H9 (cell line): ENCODE measurements at regions not wholly inside any gene's neighbourhood (a gene's known extent, or its start where the extent isn't known, plus 50 kb on each side); places are given as distances from the start of the nearest gene placed in this dataset.
"Not testable (repeated sequence)": the region's sequence is repeated elsewhere in the genome, so short reads cannot be mapped to it uniquely, and the experiment has no call there.

ENCODE experiments used
- DNase-seq: peaks from one replicate; pipeline ENCODE4 v3.0.0-alpha.2; 2017
- H2AFZ ChIP-seq: one replicate; pipeline ENCODE4 v1.6.1; 2013; ENCODE audit warnings: mild to moderate bottlenecking, low read length, control low read depth, moderate library complexity
- H2AK5ac ChIP-seq: 2 replicates; pipeline ENCODE4 v1.6.1; 2013; ENCODE audit warnings: low read length, control low read depth, mixed read lengths; ENCODE audit not compliant: insufficient read length
- H2BK120ac ChIP-seq: one replicate; pipeline ENCODE4 v1.6.1; 2013; ENCODE audit warnings: low read depth, mild to moderate bottlenecking, low read length, control low read depth, inconsistent platforms; ENCODE audit not compliant: poor library complexity, severe bottlenecking
- H2BK12ac ChIP-seq: 2 replicates; pipeline ENCODE4 v1.6.1; 2013; ENCODE audit warnings: low read length, control low read depth, mixed read lengths, low read depth; ENCODE audit not compliant: insufficient read length
- H2BK15ac ChIP-seq: 2 replicates; pipeline ENCODE4 v1.6.1; 2013; ENCODE audit warnings: low read depth, low read length, control low read depth
- H2BK20ac ChIP-seq: one replicate; pipeline ENCODE4 v1.6.1; 2013; ENCODE audit warnings: low read depth, mild to moderate bottlenecking, low read length, control low read depth, inconsistent platforms; ENCODE audit not compliant: poor library complexity, severe bottlenecking
- H2BK5ac ChIP-seq: 2 replicates; pipeline ENCODE4 v1.6.1; 2013; ENCODE audit warnings: low read length, control low read depth, mixed read lengths; ENCODE audit not compliant: insufficient read length
- H3K14ac ChIP-seq: 2 replicates; pipeline ENCODE4 v1.6.1; 2013; ENCODE audit warnings: low read length, control low read depth; ENCODE audit not compliant: insufficient read depth
- H3K18ac ChIP-seq: 2 replicates; pipeline ENCODE4 v1.6.1; 2013; ENCODE audit warnings: low read depth, mild to moderate bottlenecking, mixed read lengths, low read length, control low read depth; ENCODE audit not compliant: insufficient read length
- H3K23ac ChIP-seq: 2 replicates; pipeline ENCODE4 v1.6.1; 2013; ENCODE audit warnings: low read length, control low read depth, mixed read lengths, low read depth; ENCODE audit not compliant: insufficient read length
- H3K23me2 ChIP-seq: 2 replicates; pipeline ENCODE4 v1.6.1; 2013; ENCODE audit warnings: low read depth, mild to moderate bottlenecking, mixed read lengths, low read length, control low read depth; ENCODE audit not compliant: insufficient read length, poor library complexity, severe bottlenecking
- H3K27ac ChIP-seq: 2 replicates; pipeline ENCODE4 v1.5.1; 2013; ENCODE audit warnings: low read length, control low read depth, mixed read lengths, low read depth; ENCODE audit not compliant: insufficient read length
- H3K27me3 ChIP-seq: 2 replicates; pipeline ENCODE4 v1.6.1; 2013; ENCODE audit warnings: low read length, control low read depth, inconsistent platforms; ENCODE audit not compliant: insufficient read depth
- H3K4ac ChIP-seq: 2 replicates; pipeline ENCODE4 v1.6.1; 2013; ENCODE audit warnings: low read depth, mild to moderate bottlenecking, control low read depth, inconsistent platforms, low read length, moderate library complexity
- H3K4me1 ChIP-seq: 2 replicates; pipeline ENCODE4 v1.6.1; 2013; ENCODE audit warnings: low read length, control low read depth, inconsistent platforms; ENCODE audit not compliant: insufficient read depth
- H3K4me2 ChIP-seq: 2 replicates; pipeline ENCODE4 v1.6.1; 2013; ENCODE audit warnings: low read length, control low read depth, mixed read lengths; ENCODE audit not compliant: insufficient read length, insufficient read depth
- H3K56ac ChIP-seq: 2 replicates; pipeline ENCODE4 v1.6.1; 2013; ENCODE audit warnings: low read depth, mild to moderate bottlenecking, mixed read lengths, low read length, control low read depth; ENCODE audit not compliant: insufficient read length
- H3K79me1 ChIP-seq: 2 replicates; pipeline ENCODE4 v1.6.1; 2013; ENCODE audit warnings: low read depth, mild to moderate bottlenecking, moderate library complexity, low read length, control low read depth, inconsistent platforms; ENCODE audit not compliant: insufficient read depth, poor library complexity, severe bottlenecking
- H3K79me2 ChIP-seq: 2 replicates; pipeline ENCODE4 v1.6.1; 2013; ENCODE audit warnings: low read length, control low read depth, inconsistent platforms; ENCODE audit not compliant: insufficient read depth
- H3K9ac ChIP-seq: 2 replicates; pipeline ENCODE4 v1.6.1; 2013; ENCODE audit warnings: low read length, control low read depth, mixed read lengths; ENCODE audit not compliant: insufficient read length; ENCODE audit errors: extremely low read depth
- H3K9me3 ChIP-seq: one replicate; pipeline ENCODE4 v1.6.1; 2013; ENCODE audit warnings: low read depth, low read length, inconsistent platforms; ENCODE audit not compliant: control insufficient read depth
- H3T11ph ChIP-seq: one replicate; pipeline ENCODE4 v1.6.1; 2013; ENCODE audit warnings: mild to moderate bottlenecking, low read length, control low read depth, inconsistent platforms
- H4K20me1 ChIP-seq: one replicate; pipeline ENCODE4 v1.6.1; 2013; ENCODE audit not compliant: control insufficient read depth, insufficient read length, insufficient read depth
- H4K5ac ChIP-seq: 2 replicates; pipeline ENCODE4 v1.6.1; 2013; ENCODE audit warnings: low read depth, mild to moderate bottlenecking, mixed read lengths, low read length, control low read depth; ENCODE audit not compliant: insufficient read length
- H4K8ac ChIP-seq: replicated peaks from 2 replicates; pipeline ENCODE4 v1.6.1; 2013; ENCODE audit warnings: low read length, control low read depth, mixed read lengths, low read depth; ENCODE audit not compliant: insufficient read length
- H4K91ac ChIP-seq: 2 replicates; pipeline ENCODE4 v1.6.1; 2013; ENCODE audit warnings: low read depth, mild to moderate bottlenecking, moderate library complexity, mixed read lengths, low read length, control low read depth; ENCODE audit not compliant: insufficient read length
- H3K27ac Mint-ChIP-seq, 3 experiments: 2 replicates in 2 of 3; 3 replicates in 1 of 3; pipeline ENCODE4 v1.8.0; 2020 to 2021; ENCODE audit warnings: mixed read lengths in 3 of 3, mild to moderate bottlenecking in 1 of 3, moderate library complexity in 1 of 3
- H3K27me3 Mint-ChIP-seq: 2 replicates; pipeline ENCODE4 v1.8.0; 2021; ENCODE audit warnings: low read depth, mild to moderate bottlenecking, moderate library complexity, mixed read lengths
- H3K36me3 Mint-ChIP-seq, 3 experiments: 2 replicates in 2 of 3; 3 replicates in 1 of 3; pipeline ENCODE4 v1.8.0; 2020 to 2021; ENCODE audit warnings: low read depth in 3 of 3, mixed read lengths in 3 of 3; ENCODE audit not compliant: insufficient read depth in 1 of 3
- H3K4me1 Mint-ChIP-seq, 2 experiments: 2 replicates each; pipeline ENCODE4 v1.8.0; 2020; ENCODE audit warnings: mixed read lengths in 2 of 2
- H3K4me3 Mint-ChIP-seq, 2 experiments: 2 replicates in 1 of 2; 3 replicates in 1 of 2; pipeline ENCODE4 v1.8.0; 2020 to 2021; ENCODE audit warnings: mild to moderate bottlenecking in 2 of 2, mixed read lengths in 2 of 2, moderate library complexity in 1 of 2
- H3K9me3 Mint-ChIP-seq, 2 experiments: 2 replicates in 1 of 2; 3 replicates in 1 of 2; pipeline ENCODE4 v1.8.0; 2020; ENCODE audit warnings: mild to moderate bottlenecking in 2 of 2, mixed read lengths in 2 of 2, moderate library complexity in 1 of 2
- WGBS: extraction: QIAGEN DNeasy Blood & Tissue Kit; methylation state at CpG from one replicate; pipeline ENCODE4 v1.1.7; 2013; ENCODE audit warnings: missing lambda C conversion rate, low lambda C conversion rate, mixed read lengths; ENCODE audit not compliant: insufficient read length; ENCODE audit errors: extremely low coverage; 5-methylcytosine and 5-hydroxymethylcytosine counted together

DNA sequence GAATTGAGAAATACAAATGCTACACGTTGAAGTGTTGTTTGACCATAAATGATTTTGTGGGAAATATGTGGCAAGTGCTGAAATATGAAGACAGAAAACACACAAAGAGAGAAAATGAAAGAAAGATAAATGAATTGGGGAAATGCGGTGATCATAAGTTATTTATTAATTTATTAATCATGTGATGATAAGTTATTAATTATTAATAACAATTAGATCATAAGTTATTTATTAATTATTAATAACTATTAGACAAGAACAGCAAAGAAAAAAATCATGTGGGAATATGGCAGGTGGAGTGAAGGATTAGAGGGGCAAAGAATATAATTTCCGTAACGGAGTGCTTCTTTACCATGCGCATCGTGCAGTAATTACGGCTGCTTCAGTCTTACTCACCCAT lies 126.6 kb downstream of the OR4F15 start:
- not testable (repeated sequence) for H3K4me2 ChIP-seq, H2BK5ac ChIP-seq, H3K14ac ChIP-seq, H3K23me2 ChIP-seq, H3K27me3 ChIP-seq, H4K20me1 ChIP-seq, H3K23ac ChIP-seq, H3K18ac ChIP-seq, H2BK15ac ChIP-seq, H3K56ac ChIP-seq, H3K9me3 ChIP-seq, H3K4me3 Mint-ChIP-seq, H3K4me1 ChIP-seq, H2BK120ac ChIP-seq, H3K27ac Mint-ChIP-seq, H3K36me3 Mint-ChIP-seq, H3K4ac ChIP-seq, H4K91ac ChIP-seq, H2BK12ac ChIP-seq, H4K5ac ChIP-seq, H3K27ac ChIP-seq, H3K79me1 ChIP-seq, H3T11ph ChIP-seq, H4K8ac ChIP-seq, H2AK5ac ChIP-seq, H2AFZ ChIP-seq, DNase-seq, H3K4me1 Mint-ChIP-seq, H3K9ac ChIP-seq, H3K79me2 ChIP-seq, H3K9me3 Mint-ChIP-seq, H2BK20ac ChIP-seq, H3K27me3 Mint-ChIP-seq
- WGBS = no CpG with 5 or more reads among the region's 7 CpGs

DNA sequence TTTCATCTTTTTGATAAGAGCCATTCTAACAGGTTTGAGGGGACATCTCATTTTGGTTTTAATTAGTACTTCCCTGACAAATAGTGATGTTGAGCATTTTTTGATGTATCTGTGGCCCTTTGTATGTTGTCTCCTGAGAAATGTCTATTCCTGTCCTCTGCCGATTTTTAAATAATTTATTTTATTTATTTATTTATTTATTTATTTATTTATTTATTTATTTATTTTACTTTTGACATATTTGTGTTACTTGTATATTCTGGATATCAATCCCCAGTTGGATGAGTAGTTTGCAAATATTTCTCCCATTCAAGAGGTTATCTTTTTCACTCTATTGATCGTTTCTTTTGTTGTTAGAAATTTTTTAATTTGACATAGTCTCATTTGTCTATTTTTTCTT lies 133.9 kb downstream of the OR4F15 start:
- not testable (repeated sequence) for H3K14ac ChIP-seq, DNase-seq, H2BK20ac ChIP-seq

More for the DNA sequence above, 133.9 kb downstream of the OR4F15 start:
- not testable (repeated sequence) for H2BK12ac ChIP-seq, H3K79me2 ChIP-seq, H4K5ac ChIP-seq, H3K4ac ChIP-seq, H2AK5ac ChIP-seq, H2BK15ac ChIP-seq, H3K27ac ChIP-seq, H3K9ac ChIP-seq, H3K4me1 Mint-ChIP-seq, H3K4me2 ChIP-seq, H3K27me3 ChIP-seq, H3K56ac ChIP-seq, H2BK5ac ChIP-seq, H4K20me1 ChIP-seq, H3K23ac ChIP-seq, H3K79me1 ChIP-seq, H3K36me3 Mint-ChIP-seq, H3K23me2 ChIP-seq, H3K27ac Mint-ChIP-seq, H2BK120ac ChIP-seq, H3K27me3 Mint-ChIP-seq, H3K9me3 Mint-ChIP-seq, H3K4me1 ChIP-seq, H3K18ac ChIP-seq, H3K4me3 Mint-ChIP-seq, H3T11ph ChIP-seq, H3K9me3 ChIP-seq, H4K8ac ChIP-seq, H2AFZ ChIP-seq, H4K91ac ChIP-seq
- WGBS = no CpG with 5 or more reads among the region's 2 CpGs
